IMR-90 (cell line): ENCODE measurements at regions not wholly inside any gene's neighbourhood (a gene's known extent, or its start where the extent isn't known, plus 50 kb on each side); places are given as distances from the start of the nearest gene placed in this dataset.

Experiments used
- ATAC-seq: fragments of 200-7000 bp; cut with Tn5 transposase; 2 replicates; pipeline ENCODE4 v1.9.1; 2020; ENCODE audit warnings: low read depth, mild to moderate bottlenecking, moderate library complexity
- BruUV-seq: library from RNA; stranded (reverse); fragments of 400-500 nt; replicated peaks from 2 replicates; lab custom pipeline; 2021; lab: Mats Ljungman, UMichigan
- CTCF ChIA-PET: fragments of 300-600 bp; formaldehyde crosslinking; extraction: SDS; loops from one replicate; lab custom pipeline; 2021; ENCODE audit warnings: antibody characterized with exemption; lab: Yijun Ruan, JAX
- POLR2A ChIA-PET: fragments of 300-600 bp; sonication (Branson Sonifier 250); formaldehyde crosslinking; loops from one replicate; lab custom pipeline; 2022; ENCODE audit warnings: antibody characterized with exemption; ENCODE audit not compliant: unreplicated experiment; lab: Charles Lee
- DNase-seq: peaks from one replicate; pipeline ENCODE4 v3.0.0; 2013
- H2AFZ ChIP-seq: replicated peaks from 2 replicates; pipeline ENCODE3; 2013; ENCODE audit warnings: low read length, mild to moderate bottlenecking; ENCODE audit not compliant: poor library complexity
- H2AK5ac ChIP-seq: 2 replicates; pipeline ENCODE4 v1.6.1; 2013; ENCODE audit warnings: low read depth, low read length, inconsistent platforms
- H2AK9ac ChIP-seq: replicated peaks from 2 replicates; pipeline ENCODE3; 2013; ENCODE audit warnings: mild to moderate bottlenecking, low read depth, low read length, moderate library complexity; ENCODE audit not compliant: poor library complexity
- H2BK120ac ChIP-seq: 2 replicates; pipeline ENCODE4 v1.6.1; 2013; ENCODE audit warnings: low read depth, low read length, inconsistent platforms
- H2BK15ac ChIP-seq: 3 replicates; pipeline ENCODE4 v1.6.1; 2013; ENCODE audit warnings: low read depth, low read length, inconsistent platforms
- H2BK20ac ChIP-seq: 2 replicates; pipeline ENCODE4 v1.6.1; 2013; ENCODE audit warnings: low read depth, mild to moderate bottlenecking, inconsistent platforms, low read length, moderate library complexity
- H2BK5ac ChIP-seq: 2 replicates; pipeline ENCODE4 v1.6.1; 2013; ENCODE audit warnings: mild to moderate bottlenecking, low read depth, low read length, inconsistent platforms; ENCODE audit not compliant: poor library complexity, severe bottlenecking
- H3K14ac ChIP-seq: replicated peaks from 2 replicates; pipeline ENCODE4 v1.6.1; 2013; ENCODE audit warnings: low read depth, low read length, inconsistent platforms
- H3K18ac ChIP-seq: 2 replicates; pipeline ENCODE4 v1.6.1; 2013; ENCODE audit warnings: low read depth, low read length, control low read depth
- H3K23ac ChIP-seq: 2 replicates; pipeline ENCODE4 v1.6.1; 2013; ENCODE audit warnings: low read depth, low read length, inconsistent platforms
- H3K27ac ChIP-seq: 2 replicates; pipeline ENCODE4 v1.5.1; 2013; ENCODE audit warnings: mild to moderate bottlenecking, control low read depth, low read length; ENCODE audit not compliant: insufficient read depth
- H3K27me3 ChIP-seq: 2 replicates; pipeline ENCODE4 v1.6.1; 2013; ENCODE audit warnings: low read length; ENCODE audit not compliant: control insufficient read depth, insufficient read depth
- H3K36me3 ChIP-seq: 2 replicates; pipeline ENCODE4 v1.6.1; 2013; ENCODE audit warnings: low read length, mixed read lengths; ENCODE audit not compliant: control insufficient read depth, insufficient read depth
- H3K4ac ChIP-seq: 2 replicates; pipeline ENCODE4 v1.6.1; 2013; ENCODE audit warnings: low read depth, low read length, inconsistent platforms
- H3K4me1 ChIP-seq: 2 replicates; pipeline ENCODE4 v1.6.1; 2013; ENCODE audit warnings: low read length, mixed read lengths; ENCODE audit not compliant: control insufficient read depth, insufficient read depth
- H3K4me2 ChIP-seq: 2 replicates; pipeline ENCODE4 v1.6.1; 2013; ENCODE audit warnings: low read depth, mild to moderate bottlenecking, control low read depth, low read length, moderate library complexity
- H3K4me3 ChIP-seq: 2 replicates; pipeline ENCODE4 v1.5.1; 2013; ENCODE audit warnings: low read depth, mild to moderate bottlenecking, control low read depth, low read length, moderate library complexity; ENCODE audit not compliant: insufficient read depth
- H3K56ac ChIP-seq: 2 replicates; pipeline ENCODE4 v1.6.1; 2013; ENCODE audit warnings: low read length, inconsistent platforms; ENCODE audit not compliant: insufficient read depth; ENCODE audit errors: extremely low read depth
- H3K79me1 ChIP-seq, 2 experiments: 2 replicates each; pipeline ENCODE4 v1.6.1; 2013; ENCODE audit warnings: low read length in 2 of 2, inconsistent platforms in 1 of 2, low read depth in 1 of 2
- H3K9ac ChIP-seq: 2 replicates; pipeline ENCODE4 v1.6.1; 2013; ENCODE audit warnings: low read depth, low read length, control low read depth
- H3K9me1 ChIP-seq: 2 replicates; pipeline ENCODE4 v1.6.1; 2013; ENCODE audit warnings: low read length, inconsistent platforms; ENCODE audit not compliant: insufficient read depth
- H3K9me3 ChIP-seq: 2 replicates; pipeline ENCODE4 v1.6.1; 2013; ENCODE audit warnings: low read length; ENCODE audit not compliant: control insufficient read depth, insufficient read depth
- H4K20me1 ChIP-seq: 2 replicates; pipeline ENCODE4 v1.6.1; 2013; ENCODE audit warnings: low read length, inconsistent platforms; ENCODE audit not compliant: insufficient read depth
- H4K5ac ChIP-seq: 2 replicates; pipeline ENCODE4 v1.6.1; 2013; ENCODE audit warnings: mild to moderate bottlenecking, low read depth, low read length, control low read depth
- H4K8ac ChIP-seq, 2 experiments: 2 replicates each; pipeline ENCODE4 v1.6.1; 2013; ENCODE audit warnings: low read depth in 2 of 2, low read length in 2 of 2, control low read depth in 1 of 2, inconsistent platforms in 1 of 2
- H4K91ac ChIP-seq: 2 replicates; pipeline ENCODE4 v1.6.1; 2013; ENCODE audit warnings: low read depth, low read length, inconsistent platforms; ENCODE audit not compliant: insufficient read depth
- BHLHE40 ChIP-seq: fragments of 150-350 bp; IDR thresholded peaks from 2 replicates; pipeline ENCODE4 v1.6.1; 2016; ENCODE audit warnings: mild to moderate bottlenecking, low read depth, low read length
- CEBPB ChIP-seq: IDR thresholded peaks from 2 replicates; pipeline ENCODE4 v1.6.1; 2012; ENCODE audit warnings: low read depth, low read length, improper control_type of control experiment
- CHD1 ChIP-seq: IDR thresholded peaks from 2 replicates; pipeline ENCODE4 v1.6.1; 2012; ENCODE audit warnings: low read depth, low read length, improper control_type of control experiment
- FOS ChIP-seq: fragments of 150-350 bp; IDR thresholded peaks from 2 replicates; pipeline ENCODE4 v1.6.1; 2016; ENCODE audit warnings: low read depth, low read length
- MAFK ChIP-seq: IDR thresholded peaks from 2 replicates; pipeline ENCODE4 v1.6.1; 2012; ENCODE audit warnings: low read depth, low read length, improper control_type of control experiment
- MAZ ChIP-seq: IDR thresholded peaks from 2 replicates; pipeline ENCODE4 v1.6.1; 2012; ENCODE audit warnings: low read depth, mild to moderate bottlenecking, low read length, improper control_type of control experiment, moderate library complexity, borderline replicate concordance
- MXI1 ChIP-seq: IDR thresholded peaks from 2 replicates; pipeline ENCODE4 v1.6.1; 2012; ENCODE audit warnings: low read depth, mild to moderate bottlenecking, low read length, moderate library complexity, borderline replicate concordance
- NFE2L2 ChIP-seq: fragments of 150-350 bp; IDR thresholded peaks from 2 replicates; pipeline ENCODE4 v1.6.1; 2016; ENCODE audit warnings: low read depth, mild to moderate bottlenecking, low read length
- POLR2A ChIP-seq: IDR thresholded peaks from 2 replicates; pipeline ENCODE4 v1.6.1; 2012; ENCODE audit warnings: mild to moderate bottlenecking, low read depth, low read length
- RAD21 ChIP-seq: IDR thresholded peaks from 2 replicates; pipeline ENCODE4 v1.6.1; 2012; ENCODE audit warnings: low read length, improper control_type of control experiment
- RCOR1 ChIP-seq: IDR thresholded peaks from 2 replicates; pipeline ENCODE4 v1.6.1; 2012; ENCODE audit warnings: mild to moderate bottlenecking, low read length, improper control_type of control experiment; ENCODE audit not compliant: insufficient replicate concordance
- RFX5 ChIP-seq: IDR thresholded peaks from 2 replicates; pipeline ENCODE4 v1.8.0; 2012; ENCODE audit warnings: low read depth, mild to moderate bottlenecking, low read length, moderate library complexity
- SMC3 ChIP-seq: fragments of 150-350 bp; IDR thresholded peaks from 2 replicates; pipeline ENCODE4 v1.6.1; 2016; ENCODE audit warnings: low read depth, mild to moderate bottlenecking, antibody characterized with exemption, low read length, moderate library complexity
- dilution Hi-C: fragments of 300-500 bp; cut with HindIII; formaldehyde crosslinking; loops from one replicate; pipeline ENCODE4 v1.14.3; 2018; ENCODE audit warnings: low sequenced_read_pairs; ENCODE audit not compliant: unreplicated experiment
- in situ Hi-C: fragments of 300-500 bp; cut with MboI; formaldehyde crosslinking; loops from 3 replicates; pipeline ENCODE4 v1.14.3; 2019; ENCODE audit warnings: low sequenced_read_pairs, inconsistent platforms, mixed read lengths
- intact Hi-C: fragments of 100-400 bp; cut with micrococcal nuclease; formaldehyde crosslinking; loops from 2 replicates; pipeline ENCODE4 v1.10.0; 2022
- TF ChIP-seq, protein P1 (sequence below): fragments of 150-350 bp; IDR thresholded peaks from 2 replicates; pipeline ENCODE4 v1.6.1; 2016; ENCODE audit warnings: low read depth, mild to moderate bottlenecking, low read length, moderate library complexity, borderline replicate concordance
- TF ChIP-seq, protein P2 (sequence below): fragments of 150-350 bp; IDR thresholded peaks from 2 replicates; pipeline ENCODE4 v1.6.1; 2017; ENCODE audit warnings: mild to moderate bottlenecking, antibody characterized with exemption, low read length, low read depth
- TF ChIP-seq, protein P3 (sequence below): conservative IDR thresholded peaks from 2 replicates; pipeline ENCODE4 v1.5.1; 2012; ENCODE audit warnings: mild to moderate bottlenecking, low read depth, low read length, improper control_type of control experiment

DNA sequence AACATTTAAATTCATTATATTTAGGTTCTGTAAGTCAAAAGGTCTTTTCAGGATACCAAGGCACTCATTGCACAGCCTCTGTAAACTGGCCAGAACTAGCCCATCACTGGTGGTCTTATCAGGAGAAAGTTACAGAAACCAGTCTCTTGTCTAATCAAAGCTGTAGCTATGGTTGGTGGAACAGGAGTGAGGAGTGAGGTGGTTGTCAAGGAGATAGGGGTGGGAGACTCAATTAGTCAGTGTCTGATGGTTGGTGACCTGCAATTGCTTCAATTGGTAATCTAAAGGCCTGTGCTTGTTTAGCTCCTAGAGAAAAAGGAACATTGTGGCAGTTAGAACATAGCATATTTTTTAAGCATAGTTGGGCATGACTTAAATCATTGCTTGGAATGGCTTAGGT is 458.6 kb upstream of the CDH2 start:
- intact Hi-C loops (loop anchor here (10.0 kb wide), 1 partner anchor 1031 kb away; no protein-coding TSS in a partner anchor), dilution Hi-C loops (no loop called here), in situ Hi-C loops (no loop called here)
- Histone ChIP-seq H3K23ac (no peak overlapping the region), H3K27me3 (no peaks in the 10 kb centered on the region), H4K8ac (no peak overlapping the region), H2AK5ac (no peak overlapping the region), H3K4ac (no peak overlapping the region), H3K18ac (no peak overlapping the region), H4K20me1 (no peaks in the 10 kb centered on the region), H3K4me2 (no peak overlapping the region), H3K9me1 (no peaks in the 10 kb centered on the region), H3K56ac (no peak overlapping the region), H4K91ac (no peak overlapping the region), H3K9me3 (no peaks in the 10 kb centered on the region), H2AFZ (no peak overlapping the region), H3K79me1 (no peaks in the 10 kb centered on the region), H2BK15ac (no peak overlapping the region), H4K5ac (no peak overlapping the region), H2BK120ac (no peak overlapping the region), H3K36me3 (no peaks in the 10 kb centered on the region), H3K27ac (no peak overlapping the region), H2BK20ac (no peak overlapping the region), H2BK5ac (no peak overlapping the region), H2AK9ac (no peak overlapping the region), H3K14ac (no peak overlapping the region), H3K9ac (no peak overlapping the region), H3K4me1 (no peaks in the 10 kb centered on the region), H3K4me3 (no peak overlapping the region)
- ChIA-PET CTCF (no interaction called here), POLR2A (no interaction called here)
- ATAC-seq = no peak
- TF ChIP-seq FOS (no peak), CHD1 (no peak), MXI1 (no peak), RAD21 (no peak), BHLHE40 (no peak), RCOR1 (no peak), MAZ (no peak), RFX5 (no peak), CEBPB (no peak), NFE2L2 (no peak), MAFK (no peak), SMC3 (no peak), POLR2A (no peak)
- TF ChIP-seq, protein P1, sequence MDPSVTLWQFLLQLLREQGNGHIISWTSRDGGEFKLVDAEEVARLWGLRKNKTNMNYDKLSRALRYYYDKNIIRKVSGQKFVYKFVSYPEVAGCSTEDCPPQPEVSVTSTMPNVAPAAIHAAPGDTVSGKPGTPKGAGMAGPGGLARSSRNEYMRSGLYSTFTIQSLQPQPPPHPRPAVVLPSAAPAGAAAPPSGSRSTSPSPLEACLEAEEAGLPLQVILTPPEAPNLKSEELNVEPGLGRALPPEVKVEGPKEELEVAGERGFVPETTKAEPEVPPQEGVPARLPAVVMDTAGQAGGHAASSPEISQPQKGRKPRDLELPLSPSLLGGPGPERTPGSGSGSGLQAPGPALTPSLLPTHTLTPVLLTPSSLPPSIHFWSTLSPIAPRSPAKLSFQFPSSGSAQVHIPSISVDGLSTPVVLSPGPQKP = no peak
- TF ChIP-seq, protein P2, sequence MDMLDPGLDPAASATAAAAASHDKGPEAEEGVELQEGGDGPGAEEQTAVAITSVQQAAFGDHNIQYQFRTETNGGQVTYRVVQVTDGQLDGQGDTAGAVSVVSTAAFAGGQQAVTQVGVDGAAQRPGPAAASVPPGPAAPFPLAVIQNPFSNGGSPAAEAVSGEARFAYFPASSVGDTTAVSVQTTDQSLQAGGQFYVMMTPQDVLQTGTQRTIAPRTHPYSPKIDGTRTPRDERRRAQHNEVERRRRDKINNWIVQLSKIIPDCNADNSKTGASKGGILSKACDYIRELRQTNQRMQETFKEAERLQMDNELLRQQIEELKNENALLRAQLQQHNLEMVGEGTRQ = no peak
- TF ChIP-seq, protein P3, sequence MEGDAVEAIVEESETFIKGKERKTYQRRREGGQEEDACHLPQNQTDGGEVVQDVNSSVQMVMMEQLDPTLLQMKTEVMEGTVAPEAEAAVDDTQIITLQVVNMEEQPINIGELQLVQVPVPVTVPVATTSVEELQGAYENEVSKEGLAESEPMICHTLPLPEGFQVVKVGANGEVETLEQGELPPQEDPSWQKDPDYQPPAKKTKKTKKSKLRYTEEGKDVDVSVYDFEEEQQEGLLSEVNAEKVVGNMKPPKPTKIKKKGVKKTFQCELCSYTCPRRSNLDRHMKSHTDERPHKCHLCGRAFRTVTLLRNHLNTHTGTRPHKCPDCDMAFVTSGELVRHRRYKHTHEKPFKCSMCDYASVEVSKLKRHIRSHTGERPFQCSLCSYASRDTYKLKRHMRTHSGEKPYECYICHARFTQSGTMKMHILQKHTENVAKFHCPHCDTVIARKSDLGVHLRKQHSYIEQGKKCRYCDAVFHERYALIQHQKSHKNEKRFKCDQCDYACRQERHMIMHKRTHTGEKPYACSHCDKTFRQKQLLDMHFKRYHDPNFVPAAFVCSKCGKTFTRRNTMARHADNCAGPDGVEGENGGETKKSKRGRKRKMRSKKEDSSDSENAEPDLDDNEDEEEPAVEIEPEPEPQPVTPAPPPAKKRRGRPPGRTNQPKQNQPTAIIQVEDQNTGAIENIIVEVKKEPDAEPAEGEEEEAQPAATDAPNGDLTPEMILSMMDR = no peak
- no peak for DNase-seq
- BruUV-seq = no TSS peak
